RWPE1 (cell line): ENCODE measurements at regions not wholly inside any gene's neighbourhood (a gene's known extent, or its start where the extent isn't known, plus 50 kb on each side); places are given as distances from the start of the nearest gene placed in this dataset.
A peak's percentile ranks its signal among the peaks of the same experiment; 100 is the strongest.

Experiments
- CTCF ChIA-PET: fragments of 350-600 bp; sonication (Branson Sonifier 250); formaldehyde crosslinking; extraction: SDS; loops from one replicate; lab custom pipeline; 2021; lab: Yijun Ruan, JAX
- POLR2A ChIA-PET: fragments of 400-600 bp; formaldehyde crosslinking; extraction: SDS; loops from one replicate; lab custom pipeline; 2020; ENCODE audit warnings: antibody characterized with exemption; ENCODE audit not compliant: low non-redundant PET; lab: Yijun Ruan, JAX
- DNase-seq: peaks from one replicate; pipeline ENCODE4 v3.0.0; 2012; ENCODE audit warnings: low spot score
- H3K27ac ChIP-seq: fragments of 450-650 bp; 2 replicates; pipeline ENCODE4 v1.5.1; 2017
- TF ChIP-seq, protein P1 (sequence below): fragments of 450-650 bp; conservative IDR thresholded peaks from 2 replicates; pipeline ENCODE4 v1.5.1; 2017; ENCODE audit warnings: low read depth, mild to moderate bottlenecking

DNA sequence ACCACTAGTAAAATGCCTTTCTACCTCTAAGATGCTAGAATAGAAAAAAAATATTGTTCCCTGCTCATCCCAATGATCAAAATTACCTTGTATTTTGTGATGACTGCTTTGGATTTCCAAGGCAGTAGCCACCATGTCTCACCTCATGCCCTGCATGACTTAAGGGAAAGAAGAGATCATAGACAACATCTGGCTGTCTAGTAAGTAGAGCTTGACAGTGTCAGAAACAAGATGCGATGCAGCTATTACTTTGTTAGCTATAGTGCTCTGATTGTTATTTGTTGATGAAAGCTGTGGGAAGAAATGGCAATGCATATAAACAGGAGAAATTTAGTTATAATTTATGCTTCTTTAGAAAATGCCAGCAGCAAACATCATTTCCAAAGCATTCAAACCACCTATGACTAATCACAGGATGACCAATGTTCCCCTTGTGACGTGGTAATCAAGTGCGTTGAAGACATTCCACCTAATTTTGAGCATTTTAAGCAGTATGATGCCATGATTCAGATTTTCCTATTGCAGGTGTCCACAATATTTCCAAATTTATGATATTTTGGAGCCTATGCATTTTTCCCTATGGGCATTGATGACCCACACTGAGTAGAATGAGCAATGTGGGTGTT is 308.3 kb downstream of the KCNRG start:
- ChIA-PET CTCF (interaction anchor here (0.5 kb wide), 1 partner anchor 477 kb away, joined by 4 read pairs; no protein-coding TSS in a partner anchor), POLR2A (no interaction called here)
- no peak overlapping the region for H3K27ac ChIP-seq

DNA sequence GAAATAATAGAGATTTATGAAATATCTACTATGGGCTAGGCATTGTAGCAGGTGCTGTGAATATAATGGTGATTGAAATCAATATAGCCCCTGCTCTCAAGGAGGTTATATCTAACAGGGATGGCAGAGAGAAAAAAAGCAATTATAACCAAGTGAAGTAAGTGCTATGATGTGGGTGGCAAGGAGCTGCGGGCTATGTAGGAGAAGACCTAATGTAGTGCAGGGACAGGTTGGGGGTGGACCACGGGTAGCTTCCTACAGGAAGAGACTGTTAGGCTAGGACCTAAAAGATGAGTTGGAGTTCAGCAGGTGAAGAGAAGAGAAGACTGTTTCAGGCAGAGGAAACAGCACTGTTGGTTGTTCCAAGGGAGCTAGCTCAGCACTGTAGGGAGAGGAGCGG is 311.0 kb downstream of the KCNRG start:
- CTCF ChIA-PET, result interaction anchor here (0.6 kb wide), 1 partner anchor 37 kb away, joined by 4 read pairs; no protein-coding TSS in a partner anchor
- POLR2A ChIA-PET, result no interaction called here
- TF ChIP-seq, protein P1, sequence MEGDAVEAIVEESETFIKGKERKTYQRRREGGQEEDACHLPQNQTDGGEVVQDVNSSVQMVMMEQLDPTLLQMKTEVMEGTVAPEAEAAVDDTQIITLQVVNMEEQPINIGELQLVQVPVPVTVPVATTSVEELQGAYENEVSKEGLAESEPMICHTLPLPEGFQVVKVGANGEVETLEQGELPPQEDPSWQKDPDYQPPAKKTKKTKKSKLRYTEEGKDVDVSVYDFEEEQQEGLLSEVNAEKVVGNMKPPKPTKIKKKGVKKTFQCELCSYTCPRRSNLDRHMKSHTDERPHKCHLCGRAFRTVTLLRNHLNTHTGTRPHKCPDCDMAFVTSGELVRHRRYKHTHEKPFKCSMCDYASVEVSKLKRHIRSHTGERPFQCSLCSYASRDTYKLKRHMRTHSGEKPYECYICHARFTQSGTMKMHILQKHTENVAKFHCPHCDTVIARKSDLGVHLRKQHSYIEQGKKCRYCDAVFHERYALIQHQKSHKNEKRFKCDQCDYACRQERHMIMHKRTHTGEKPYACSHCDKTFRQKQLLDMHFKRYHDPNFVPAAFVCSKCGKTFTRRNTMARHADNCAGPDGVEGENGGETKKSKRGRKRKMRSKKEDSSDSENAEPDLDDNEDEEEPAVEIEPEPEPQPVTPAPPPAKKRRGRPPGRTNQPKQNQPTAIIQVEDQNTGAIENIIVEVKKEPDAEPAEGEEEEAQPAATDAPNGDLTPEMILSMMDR, result no peak
- no peak for DNase-seq
- H3K27ac ChIP-seq, result no peak overlapping the region

More for the DNA sequence above, 308.3 kb downstream of the KCNRG start:
- TF ChIP-seq, protein P1, result no peak
- DNase-seq, result peak; percentile 39

DNA sequence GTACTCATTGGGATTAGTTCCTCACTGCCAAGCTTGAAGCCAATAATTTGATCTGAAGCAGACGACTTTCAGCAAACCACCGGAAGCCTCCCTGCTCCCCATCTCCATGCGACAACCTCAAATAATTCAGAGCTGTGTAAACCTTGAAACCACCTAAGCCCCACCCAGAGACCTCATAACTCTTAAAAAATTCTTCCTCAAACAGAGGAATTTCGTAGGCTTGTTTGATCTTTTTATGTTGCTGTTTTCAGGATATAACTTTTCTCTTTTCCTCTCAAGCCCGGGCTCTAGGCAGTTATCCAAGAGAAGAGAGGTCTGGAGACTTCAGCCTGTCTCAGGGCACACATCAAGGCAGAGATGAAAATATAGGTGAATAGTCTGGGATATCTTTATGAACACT is 311.6 kb downstream of the KCNRG start:
- DNase-seq, result no peak
- no peak overlapping the region for H3K27ac ChIP-seq
- ChIA-PET POLR2A (no interaction called here), CTCF (no interaction called here)
- TF ChIP-seq, protein P1, result no peak

DNA sequence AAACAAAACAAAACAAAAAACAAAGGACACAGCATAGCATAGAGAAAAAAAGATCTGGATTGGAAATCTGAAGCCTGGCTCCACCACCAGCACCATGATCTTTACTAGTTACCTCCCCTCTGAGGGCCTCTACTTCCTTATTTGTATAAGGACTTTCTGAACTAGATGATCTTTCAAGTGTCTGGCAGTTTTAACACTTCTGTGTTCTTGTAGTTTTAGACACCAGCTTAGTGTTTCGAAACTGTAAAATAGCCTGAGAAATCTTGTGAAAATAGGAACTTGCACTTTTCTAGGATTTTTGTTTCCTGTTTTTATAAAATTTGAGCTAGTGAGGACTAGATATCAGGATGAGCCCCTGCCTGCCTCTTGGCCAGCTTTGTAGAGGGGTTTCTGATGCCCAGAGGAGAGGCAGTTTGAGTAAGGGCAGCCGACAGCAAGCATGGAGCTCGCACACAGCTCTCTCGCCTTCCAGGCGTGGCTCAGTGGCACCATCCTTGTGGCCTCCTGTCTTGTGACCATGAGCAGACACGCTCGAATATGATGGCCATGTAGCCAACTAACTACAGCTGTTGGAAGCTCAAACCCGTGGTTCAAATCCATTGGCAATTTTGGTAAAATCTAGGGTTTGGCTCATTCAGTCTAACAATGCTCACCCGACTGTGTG is 319.0 kb downstream of the KCNRG start:
- TF ChIP-seq, protein P1, result no peak
- CTCF ChIA-PET, result interaction anchor here (0.6 kb wide), 1 partner anchor 1764 kb away, joined by 3 read pairs; no protein-coding TSS in a partner anchor
- DNase-seq, result no peak
- POLR2A ChIA-PET, result interaction anchor here (0.7 kb wide), 1 partner anchor 67 kb away, joined by 3 read pairs; no protein-coding TSS in a partner anchor
- no peak overlapping the region for H3K27ac ChIP-seq

DNA sequence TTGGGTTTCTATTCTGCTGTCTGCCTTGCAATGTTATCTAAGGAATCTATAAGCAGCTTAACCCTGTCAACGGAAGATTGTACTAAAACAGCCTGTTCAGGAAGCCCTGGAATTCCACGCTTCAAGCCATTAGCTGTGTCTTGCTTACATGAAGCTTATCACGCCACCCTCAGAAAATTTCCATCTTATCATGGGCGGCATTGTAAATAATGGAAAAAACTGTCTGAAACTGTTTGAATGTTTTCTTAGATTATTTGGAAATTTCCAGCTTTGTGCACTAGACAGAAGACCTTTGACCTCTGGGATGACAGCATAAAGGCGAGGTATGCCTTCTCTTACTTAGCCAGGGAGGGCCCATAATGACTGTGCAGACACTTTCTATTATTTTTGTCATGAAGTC is 319.7 kb downstream of the KCNRG start:
- DNase-seq, result no peak
- ChIA-PET CTCF (interaction anchor here (0.6 kb wide), 1 partner anchor 522 kb away, joined by 6 read pairs; no protein-coding TSS in a partner anchor), POLR2A (interaction anchor here (0.7 kb wide), 1 partner anchor 66 kb away, joined by 3 read pairs; no protein-coding TSS in a partner anchor)
- H3K27ac ChIP-seq, result no peak overlapping the region
- TF ChIP-seq, protein P1, result no peak

DNA sequence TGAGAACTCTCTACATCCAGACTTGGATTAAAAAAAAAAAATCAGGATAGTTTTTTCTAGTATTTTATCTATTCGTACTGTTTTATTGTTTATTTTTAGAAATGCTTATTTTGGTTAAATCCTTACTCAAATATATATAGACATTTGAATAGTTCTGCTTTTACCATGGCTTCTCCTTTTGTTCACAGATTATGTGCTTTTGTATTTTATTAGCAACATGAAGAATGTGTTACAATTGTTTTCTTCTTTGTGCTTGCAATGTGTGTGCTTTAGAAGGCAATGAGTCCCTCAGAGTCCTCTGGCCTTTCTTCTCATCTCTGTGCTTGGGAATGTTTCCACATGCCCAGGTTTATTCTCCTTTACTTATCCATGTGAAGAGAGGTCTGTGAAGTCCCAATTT is 324.0 kb downstream of the KCNRG start:
- ChIA-PET POLR2A (no interaction called here), CTCF (interaction anchor here (1.1 kb wide), 1 partner anchor 100 kb away, joined by 3 read pairs; no protein-coding TSS in a partner anchor)
- no peak for DNase-seq
- H3K27ac ChIP-seq, result no peak overlapping the region
- TF ChIP-seq, protein P1, result no peak
